Vagina (tissue), 2 donors: ENCODE measurements at regions not wholly inside any gene's neighbourhood (a gene's known extent, or its start where the extent isn't known, plus 50 kb on each side); places are given as distances from the start of the nearest gene placed in this dataset.

Experiments used
- DNase-seq, 2 donors: peaks; one replicate each; pipeline ENCODE4 v3.0.0-alpha.2; 2017; ENCODE audit errors: extremely low spot score in 2 of 2
- H3K27ac ChIP-seq: fragments of 200-600 bp; sonication (generic); one replicate; pipeline ENCODE4 v1.5.1; 2019
- H3K27me3 ChIP-seq: fragments of 200-600 bp; sonication (generic); one replicate; pipeline ENCODE4 v1.5.1; 2019
- H3K36me3 ChIP-seq, 2 donors: fragments of 200-600 bp; sonication (generic); one replicate each; pipeline ENCODE4 v1.5.1; 2017 to 2019
- H3K4me1 ChIP-seq: fragments of 200-600 bp; sonication (generic); one replicate; pipeline ENCODE4 v1.5.1; 2019
- H3K4me3 ChIP-seq, 2 donors: fragments of 200-600 bp; sonication (generic); 1 replicate in 1 of 2; 2 replicates in 1 of 2; pipeline ENCODE4 v1.5.1; 2016 to 2019
- H3K9me3 ChIP-seq: fragments of 200-600 bp; sonication (generic); one replicate; pipeline ENCODE4 v1.5.1; 2019
- CTCF ChIP-seq, 3 experiments: fragments of 450-650 bp in 2 of 3; fragments of 200-600 bp in 1 of 3; sonication (generic) in 1 of 3; IDR thresholded peaks; one replicate each; pipeline ENCODE4 v1.5.1; 2017 to 2019; ENCODE audit warnings: antibody characterized with exemption in 3 of 3, mild to moderate bottlenecking in 2 of 3, moderate library complexity in 2 of 3
- POLR2A ChIP-seq, 2 donors: fragments of 450-650 bp; IDR thresholded peaks; one replicate each; pipeline ENCODE4 v1.6.1; 2017; ENCODE audit warnings: antibody characterized with exemption in 2 of 2, mild to moderate bottlenecking in 2 of 2, moderate library complexity in 2 of 2
- POLR2AphosphoS5 ChIP-seq, 2 donors: sonication (generic); formaldehyde crosslinking; IDR thresholded peaks; one replicate each; pipeline ENCODE4 v1.9.0; 2017; ENCODE audit warnings: antibody characterized with exemption in 2 of 2, mild to moderate bottlenecking in 2 of 2, low read depth in 1 of 2; ENCODE audit not compliant: insufficient read depth in 1 of 2
- intact Hi-C: fragments of 100-400 bp; cut with DNase I; formaldehyde crosslinking; loops from one replicate; pipeline ENCODE4 v1.15.1; 2023

GRCh38 chr5:23014825-23015224, 161.7 kb upstream of the CDH12 start:
- Histone ChIP-seq H3K4me1 (no peaks in the 10 kb centered on the region), H3K27me3 (no peaks in the 10 kb centered on the region), H3K9me3 (no peaks in the 10 kb centered on the region), H3K4me3 (no peak overlapping the region), H3K36me3 (no peaks in the 10 kb centered on the region), H3K27ac (no peak overlapping the region)
- TF ChIP-seq POLR2A (IDR thresholded peaks at IDR 0.05) = no peak
- no peak for TF ChIP-seq POLR2AphosphoS5 (IDR thresholded peaks at IDR 0.05; ENCODE audit: insufficient read depth in 1 of 2, low read depth in 1 of 2)
- no peak for TF ChIP-seq CTCF (IDR thresholded peaks at IDR 0.05)
- DNase-seq = no peak
- intact Hi-C loops = no loop called here

GRCh38 chr5:23014266-23014665, 161.1 kb upstream of the CDH12 start:
- Histone ChIP-seq H3K4me3 (no peak overlapping the region), H3K4me1 (no peaks in the 10 kb centered on the region), H3K9me3 (no peaks in the 10 kb centered on the region), H3K27ac (no peak overlapping the region), H3K36me3 (no peaks in the 10 kb centered on the region), H3K27me3 (no peaks in the 10 kb centered on the region)
- no peak for DNase-seq
- intact Hi-C loops = no loop called here
- TF ChIP-seq POLR2A (IDR thresholded peaks at IDR 0.05) = no peak
- TF ChIP-seq POLR2AphosphoS5 (IDR thresholded peaks at IDR 0.05; ENCODE audit: insufficient read depth in 1 of 2, low read depth in 1 of 2) = no peak
- TF ChIP-seq CTCF (IDR thresholded peaks at IDR 0.05) = no peak

GRCh38 chr5:23013395-23013998, 160.4 kb upstream of the CDH12 start:
- no peak overlapping the region for H3K27ac ChIP-seq

GRCh38 chr5:23012842-23013241, 159.7 kb upstream of the CDH12 start:
- Histone ChIP-seq H3K36me3 (no peaks in the 10 kb centered on the region), H3K27me3 (no peaks in the 10 kb centered on the region), H3K4me1 (no peaks in the 10 kb centered on the region), H3K27ac (no peak overlapping the region), H3K4me3 (peak overlapping the region in 1 of 2 donors; percentile 13), H3K9me3 (no peaks in the 10 kb centered on the region)
- TF ChIP-seq POLR2AphosphoS5 (IDR thresholded peaks at IDR 0.05; ENCODE audit: insufficient read depth in 1 of 2, low read depth in 1 of 2) = no peak
- intact Hi-C loops = no loop called here
- DNase-seq = no peak

More at GRCh38 chr5:23013395-23013998, 160.4 kb upstream of the CDH12 start:
- no peak for DNase-seq
- intact Hi-C loops = no loop called here
- Histone ChIP-seq H3K9me3 (no peaks in the 10 kb centered on the region), H3K4me3 (peak overlapping the region in 1 of 2 donors; percentile 13), H3K4me1 (no peaks in the 10 kb centered on the region), H3K27me3 (no peaks in the 10 kb centered on the region), H3K36me3 (no peaks in the 10 kb centered on the region)
- TF ChIP-seq CTCF (IDR thresholded peaks at IDR 0.05) (no peak), POLR2A (IDR thresholded peaks at IDR 0.05) (no peak), POLR2AphosphoS5 (IDR thresholded peaks at IDR 0.05; ENCODE audit: insufficient read depth in 1 of 2, low read depth in 1 of 2) (no peak)

- Histone ChIP-seq H3K36me3 (no peaks in the 10 kb centered on the region), H3K9me3 (no peaks in the 10 kb centered on the region), H3K27me3 (no peaks in the 10 kb centered on the region), H3K27ac (no peak overlapping the region), H3K4me1 (no peaks in the 10 kb centered on the region), H3K4me3 (no peak overlapping the region)
- no peak for TF ChIP-seq POLR2AphosphoS5 (IDR thresholded peaks at IDR 0.05; ENCODE audit: insufficient read depth in 1 of 2, low read depth in 1 of 2)
- no peak for TF ChIP-seq POLR2A (IDR thresholded peaks at IDR 0.05)
- TF ChIP-seq CTCF (IDR thresholded peaks at IDR 0.05) = no peak
- no peak for DNase-seq
- intact Hi-C loops = no loop called here
Measured at GRCh38 chr5:23007762-23008161, 154.6 kb upstream of the CDH12 start.
